Body of pancreas (tissue), 4 donors: ENCODE measurements at regions not wholly inside any gene's neighbourhood (a gene's known extent, or its start where the extent isn't known, plus 50 kb on each side); places are given as distances from the start of the nearest gene placed in this dataset.

Source experiments
- ATAC-seq: fragments of 150-250 bp; one replicate; pipeline ENCODE4 v1.9.1; 2016
- DNase-seq, 4 donors: peaks; one replicate each; pipeline ENCODE4 v3.0.0-alpha.2; 2019
- H3K27ac ChIP-seq, 4 donors: fragments of 200-600 bp; sonication (generic); 1 replicate in 3 of 4; 2 replicates in 1 of 4; pipeline versions ENCODE4 v1.5.1 to v1.6.1; 2016 to 2019; ENCODE audit warnings: mild to moderate bottlenecking in 1 of 4, mixed read lengths in 1 of 4, moderate library complexity in 1 of 4
- H3K27me3 ChIP-seq, 2 donors: fragments of 200-600 bp; sonication (generic); one replicate each; pipeline ENCODE4 v1.6.0; 2016; ENCODE audit warnings: mild to moderate bottlenecking in 1 of 2
- H3K36me3 ChIP-seq, 2 donors: fragments of 200-600 bp; sonication (generic); replicated peaks in 1 of 2; 2 replicates each; pipeline ENCODE4 v1.5.1; 2016; ENCODE audit warnings: low read depth in 2 of 2; ENCODE audit not compliant: insufficient read depth in 1 of 2
- H3K4me1 ChIP-seq: fragments of 200-600 bp; sonication (generic); one replicate; pipeline ENCODE4 v1.6.0; 2016
- H3K4me3 ChIP-seq, 2 donors: fragments of 200-600 bp; sonication (generic); 1 replicate in 1 of 2; 2 replicates in 1 of 2; pipeline ENCODE4 v1.5.1; 2016 to 2019
- H3K9me3 ChIP-seq, 3 donors: fragments of 200-600 bp; sonication (generic); 1 replicate in 2 of 3; 2 replicates in 1 of 3; pipeline ENCODE4 v1.5.1; 2016
- CTCF ChIP-seq, 7 experiments: fragments of 450-650 bp in 4 of 7; fragments of 200-600 bp in 3 of 7; sonication (generic) in 3 of 7; IDR thresholded peaks; one replicate each; pipeline ENCODE4 v1.5.1; 2016 to 2019; ENCODE audit warnings: antibody characterized with exemption in 7 of 7
- POLR2A ChIP-seq, 3 donors: fragments of 450-650 bp; IDR thresholded peaks; one replicate each; pipeline ENCODE4 v1.6.1; 2016; ENCODE audit warnings: antibody characterized with exemption in 3 of 3, mild to moderate bottlenecking in 2 of 3
- WGBS, 2 donors: methylation state at CpG; one replicate each; pipeline ENCODE4 v1.1.5; 2017; 5-methylcytosine and 5-hydroxymethylcytosine counted together
- intact Hi-C: fragments of 100-400 bp; cut with DNase I; formaldehyde crosslinking; loops from one replicate; pipeline ENCODE4 v1.15.1; 2023

- ATAC-seq (no peak), DNase-seq (no peak)
- WGBS, 2 donors, result 53% methylated on average over 3 of the region's 3 CpGs
- no peaks in the 10 kb centered on the region for H3K4me1 ChIP-seq
- H3K4me3 ChIP-seq, result no peak overlapping the region
- no peaks in the 10 kb centered on the region for H3K9me3 ChIP-seq
- intact Hi-C loops, result no loop called here
- H3K36me3 ChIP-seq, result no peaks in the 10 kb centered on the region
- no peak overlapping the region for H3K27ac ChIP-seq
- H3K27me3 ChIP-seq, result no peaks in the 10 kb centered on the region
- TF ChIP-seq CTCF (IDR thresholded peaks at IDR 0.05) (no peak), POLR2A (IDR thresholded peaks at IDR 0.05) (no peak)
These were observed 309.0 kb downstream of the GPAM start for GRCh38 chr10:111874576-111874975.

DNA sequence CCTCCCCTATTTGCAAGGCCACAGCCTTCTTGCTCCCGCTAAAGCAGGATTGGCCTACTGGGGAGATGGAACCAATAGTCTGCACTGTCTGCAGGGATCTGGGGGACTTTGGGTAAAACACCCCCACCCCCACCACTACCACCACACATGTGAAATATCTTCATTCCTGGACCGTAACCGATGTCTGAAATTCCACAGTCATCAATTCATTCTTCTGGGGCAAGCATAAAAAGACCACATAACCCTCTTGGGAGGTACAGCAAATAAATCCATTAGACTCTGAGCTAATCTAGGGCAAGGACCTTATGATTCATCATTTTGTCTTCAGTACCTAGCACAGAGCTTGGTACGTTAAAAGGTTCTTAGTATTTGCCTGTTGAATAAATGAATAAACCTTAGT lies 307.8 kb downstream of the GPAM start:
- Histone ChIP-seq H3K4me3 (no peak overlapping the region), H3K4me1 (no peaks in the 10 kb centered on the region), H3K27ac (no peak overlapping the region), H3K9me3 (no peaks in the 10 kb centered on the region), H3K27me3 (no peaks in the 10 kb centered on the region), H3K36me3 (no peaks in the 10 kb centered on the region)
- WGBS, 2 donors, result 52 to 55% methylated on average over 4 of the region's 4 CpGs
- ATAC-seq (no peak), DNase-seq (no peak)
- TF ChIP-seq CTCF (IDR thresholded peaks at IDR 0.05) (no peak), POLR2A (IDR thresholded peaks at IDR 0.05) (no peak)
- intact Hi-C loops, result no loop called here

GRCh38 chr10:111877258-111877657 lies 306.3 kb downstream of the GPAM start:
- Histone ChIP-seq H3K9me3 (no peaks in the 10 kb centered on the region), H3K27ac (no peak overlapping the region), H3K36me3 (no peaks in the 10 kb centered on the region), H3K4me3 (no peak overlapping the region), H3K27me3 (no peaks in the 10 kb centered on the region), H3K4me1 (no peaks in the 10 kb centered on the region)
- no peak for TF ChIP-seq CTCF (IDR thresholded peaks at IDR 0.05)
- no peak for TF ChIP-seq POLR2A (IDR thresholded peaks at IDR 0.05)
- ATAC-seq, result no peak
- intact Hi-C loops, result no loop called here
- WGBS, 2 donors, result 25 to 29% methylated on average over 3 of the region's 3 CpGs
- no peak for DNase-seq

GRCh38 chr10:111879969-111880368 lies 303.6 kb downstream of the GPAM start:
- DNase-seq (no peak), ATAC-seq (no peak)
- TF ChIP-seq POLR2A (IDR thresholded peaks at IDR 0.05) (no peak), CTCF (IDR thresholded peaks at IDR 0.05) (no peak)
- no peaks in the 10 kb centered on the region for H3K4me1 ChIP-seq
- intact Hi-C loops, result no loop called here
- WGBS, 2 donors, result 56 to 63% methylated on average over 2 of the region's 2 CpGs
- H3K36me3 ChIP-seq, result no peaks in the 10 kb centered on the region
- no peaks in the 10 kb centered on the region for H3K9me3 ChIP-seq
- no peaks in the 10 kb centered on the region for H3K27me3 ChIP-seq
- H3K4me3 ChIP-seq, result no peak overlapping the region
- no peak overlapping the region for H3K27ac ChIP-seq

DNA sequence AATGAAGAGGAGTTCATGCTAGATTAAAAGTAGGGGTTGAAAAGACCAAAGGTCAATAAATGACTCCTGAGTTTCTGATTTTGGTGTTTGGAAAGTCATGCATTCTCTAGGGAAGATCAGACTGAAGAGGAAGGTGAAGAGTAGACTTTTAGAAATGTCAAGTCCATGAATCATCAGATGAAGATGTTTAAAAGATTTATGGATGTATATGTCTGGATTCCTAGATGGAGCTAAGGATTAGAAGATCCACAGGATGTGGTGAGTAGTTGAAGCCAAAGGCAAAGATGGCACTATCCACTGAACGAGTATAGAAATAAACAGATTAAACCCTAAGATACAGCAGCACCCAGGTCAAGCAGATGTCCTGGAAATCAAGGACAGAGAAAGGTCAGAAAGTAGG lies 298.5 kb downstream of the GPAM start:
- Histone ChIP-seq H3K27me3 (no peaks in the 10 kb centered on the region), H3K36me3 (no peaks in the 10 kb centered on the region), H3K27ac (no peak overlapping the region), H3K4me1 (no peaks in the 10 kb centered on the region), H3K9me3 (no peaks in the 10 kb centered on the region), H3K4me3 (no peak overlapping the region)
- ATAC-seq (no peak), DNase-seq (no peak)
- intact Hi-C loops, result no loop called here
- WGBS, 2 donors, result 35 to 45% methylated on average over 1 of the region's 1 CpG
- TF ChIP-seq POLR2A (IDR thresholded peaks at IDR 0.05) (no peak), CTCF (IDR thresholded peaks at IDR 0.05) (no peak)
